ENCODE measurements at regions not wholly inside any gene's neighbourhood (a gene's known extent, or its start where the extent isn't known, plus 50 kb on each side); places are given as distances from the start of the nearest gene placed in this dataset.

DNA sequence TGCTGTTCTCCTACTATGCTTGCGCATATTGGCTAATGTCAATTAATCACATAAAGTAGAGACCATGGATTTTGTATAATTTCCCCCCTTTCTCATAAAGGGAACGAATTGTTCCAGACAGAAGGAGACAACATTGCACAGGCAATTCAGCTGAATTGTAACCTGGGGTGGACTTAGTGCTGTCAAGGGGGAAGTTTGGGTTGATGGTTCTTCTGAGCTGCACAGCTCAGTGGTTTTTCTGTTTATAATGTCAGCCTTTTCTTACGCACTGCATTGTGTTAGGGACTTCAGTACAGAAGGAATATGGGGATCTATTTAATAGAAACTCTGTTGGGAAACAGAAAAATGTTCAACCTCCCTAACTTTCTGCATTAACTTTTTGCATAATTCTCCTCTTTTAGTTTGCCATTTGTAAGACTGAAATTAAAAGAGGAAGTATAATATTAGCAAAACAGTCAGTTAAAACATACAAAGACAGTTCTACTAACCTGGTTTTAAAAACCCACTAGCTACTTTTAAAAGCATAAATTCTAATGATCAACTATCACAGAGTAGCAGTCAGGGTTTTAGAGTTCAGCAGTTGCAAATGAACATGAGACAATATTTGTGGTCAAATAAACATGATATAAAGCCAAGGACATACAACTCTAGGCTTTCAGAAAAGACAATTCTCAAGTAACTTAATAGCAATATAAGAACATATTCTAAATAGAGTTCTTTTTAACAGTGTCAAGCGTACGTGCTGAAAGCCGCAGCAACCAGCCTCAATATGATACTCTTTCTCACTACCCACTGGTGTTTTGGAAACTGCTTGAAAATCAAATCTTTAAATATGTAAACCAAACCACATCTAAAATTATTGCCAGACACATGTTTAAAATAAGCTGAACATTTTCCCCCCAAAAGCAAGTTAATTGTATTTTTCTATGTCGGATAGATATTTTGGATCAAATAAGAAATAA is 393.0 kb downstream of the FSCB start:
- intact Hi-C loops (cut with micrococcal nuclease; ENCODE audit: unreplicated experiment) (no loop called here), in situ Hi-C loops (cut with HindIII; ENCODE audit: extremely low pct_ligation_motif_present, low pct_unique_long_range_greater_than_20kb) (no loop called here)
- Histone ChIP-seq H3K9ac (ENCODE audit: insufficient read depth, low read depth, low read length) (no peak overlapping the region), H3K9me3 (ENCODE audit: low read length) (peaks cover 48% of the 10 kb centered on the region), H3K4me3 (replicated peaks in 1 of 3; ENCODE audit: insufficient read depth in 1 of 3, low read depth in 2 of 3, low read length in 3 of 3) (no peak overlapping the region), H2AFZ (ENCODE audit: low read length) (no peak overlapping the region), H3K27ac (ENCODE audit: extremely low read length, insufficient read depth, low read length) (no peak overlapping the region), H3K27me3 (ENCODE audit: control insufficient read depth in 1 of 2, insufficient read depth in 2 of 2, low read length in 2 of 2) (no peaks in the 10 kb centered on the region; a peak in 1 of 5 replicates), H3K4me2 (ENCODE audit: low read depth, low read length) (no peak overlapping the region), H3K36me3 (replicated peaks in 1 of 2; ENCODE audit: control insufficient read depth in 1 of 2, insufficient read depth in 2 of 2, low read length in 2 of 2) (no peaks in the 10 kb centered on the region), H3K4me1 (ENCODE audit: insufficient read depth, low read length) (no peaks in the 10 kb centered on the region), H4K20me1 (ENCODE audit: insufficient read depth, low read length) (no peaks in the 10 kb centered on the region), H3K79me2 (ENCODE audit: insufficient read depth, low read length) (no peaks in the 10 kb centered on the region)
- BruUV-seq (replicated peaks): no TSS peak
- DNase-seq (ENCODE audit: low spot score) (no peak), ATAC-seq (no peak), FAIRE-seq (no peak)
- WGBS (ENCODE audit: low lambda C conversion rate): 6% methylated on average over 7 of the region's 7 CpGs
- POLR2A ChIA-PET: no interaction called here
- CTCF ChIA-PET (ENCODE audit: low intra/inter-chr PET ratio, low total read pairs): no interaction called here
- TF ChIP-seq ZNF264 (CRISPR knock-in tag; IDR thresholded peaks at IDR 0.05): no peak
- TF ChIP-seq NFATC3 (CRISPR knock-in tag; IDR thresholded peaks at IDR 0.05): no peak
- TF ChIP-seq, protein P1, sequence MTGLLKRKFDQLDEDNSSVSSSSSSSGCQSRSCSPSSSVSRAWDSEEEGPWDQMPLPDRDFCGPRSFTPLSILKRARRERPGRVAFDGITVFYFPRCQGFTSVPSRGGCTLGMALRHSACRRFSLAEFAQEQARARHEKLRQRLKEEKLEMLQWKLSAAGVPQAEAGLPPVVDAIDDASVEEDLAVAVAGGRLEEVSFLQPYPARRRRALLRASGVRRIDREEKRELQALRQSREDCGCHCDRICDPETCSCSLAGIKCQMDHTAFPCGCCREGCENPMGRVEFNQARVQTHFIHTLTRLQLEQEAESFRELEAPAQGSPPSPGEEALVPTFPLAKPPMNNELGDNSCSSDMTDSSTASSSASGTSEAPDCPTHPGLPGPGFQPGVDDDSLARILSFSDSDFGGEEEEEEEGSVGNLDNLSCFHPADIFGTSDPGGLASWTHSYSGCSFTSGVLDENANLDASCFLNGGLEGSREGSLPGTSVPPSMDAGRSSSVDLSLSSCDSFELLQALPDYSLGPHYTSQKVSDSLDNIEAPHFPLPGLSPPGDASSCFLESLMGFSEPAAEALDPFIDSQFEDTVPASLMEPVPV (CRISPR knock-in tag; IDR thresholded peaks at IDR 0.05): no peak
- TF ChIP-seq ZNF839 (CRISPR knock-in tag; IDR thresholded peaks at IDR 0.05; ENCODE audit: borderline replicate concordance): no peak
- no peak for TF ChIP-seq MIER3 (CRISPR knock-in tag; IDR thresholded peaks at IDR 0.05; ENCODE audit: borderline replicate concordance)
- no peak for TF ChIP-seq CC2D1A (CRISPR knock-in tag; IDR thresholded peaks at IDR 0.05)
- TF ChIP-seq NKX3-1 (CRISPR knock-in tag; IDR thresholded peaks at IDR 0.05): no peak
- no peak for TF ChIP-seq ZNF570 (CRISPR knock-in tag; IDR thresholded peaks at IDR 0.05; ENCODE audit: borderline replicate concordance)
- TF ChIP-seq KDM5A (IDR thresholded peaks at IDR 0.05; ENCODE audit: borderline replicate concordance, low read length): no peak
- TF ChIP-seq ZNF326 (CRISPR knock-in tag; IDR thresholded peaks at IDR 0.05; ENCODE audit: borderline replicate concordance): no peak
- TF ChIP-seq, protein P2, sequence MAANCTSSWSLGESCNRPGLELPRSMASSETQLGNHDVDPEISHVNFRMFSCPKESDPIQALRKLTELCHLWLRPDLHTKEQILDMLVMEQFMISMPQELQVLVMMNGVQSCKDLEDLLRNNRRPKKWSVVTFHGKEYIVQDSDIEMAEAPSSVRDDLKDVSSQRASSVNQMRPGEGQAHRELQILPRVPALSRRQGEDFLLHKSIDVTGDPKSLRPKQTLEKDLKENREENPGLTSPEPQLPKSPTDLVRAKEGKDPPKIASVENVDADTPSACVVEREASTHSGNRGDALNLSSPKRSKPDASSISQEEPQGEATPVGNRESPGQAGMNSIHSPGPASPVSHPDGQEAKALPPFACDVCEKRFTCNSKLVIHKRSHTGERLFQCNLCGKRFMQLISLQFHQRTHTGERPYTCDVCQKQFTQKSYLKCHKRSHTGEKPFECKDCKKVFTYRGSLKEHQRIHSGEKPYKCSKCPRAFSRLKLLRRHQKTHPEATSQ (CRISPR knock-in tag; IDR thresholded peaks at IDR 0.05; ENCODE audit: borderline replicate concordance): no peak
- TF ChIP-seq, protein P3, sequence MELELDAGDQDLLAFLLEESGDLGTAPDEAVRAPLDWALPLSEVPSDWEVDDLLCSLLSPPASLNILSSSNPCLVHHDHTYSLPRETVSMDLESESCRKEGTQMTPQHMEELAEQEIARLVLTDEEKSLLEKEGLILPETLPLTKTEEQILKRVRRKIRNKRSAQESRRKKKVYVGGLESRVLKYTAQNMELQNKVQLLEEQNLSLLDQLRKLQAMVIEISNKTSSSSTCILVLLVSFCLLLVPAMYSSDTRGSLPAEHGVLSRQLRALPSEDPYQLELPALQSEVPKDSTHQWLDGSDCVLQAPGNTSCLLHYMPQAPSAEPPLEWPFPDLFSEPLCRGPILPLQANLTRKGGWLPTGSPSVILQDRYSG (CRISPR knock-in tag; IDR thresholded peaks at IDR 0.05): no peak
- TF ChIP-seq KLF11 (CRISPR knock-in tag; IDR thresholded peaks at IDR 0.05): no peak
- no peak for TF ChIP-seq GABPB1 (CRISPR knock-in tag; IDR thresholded peaks at IDR 0.05)
- TF ChIP-seq, protein P4, sequence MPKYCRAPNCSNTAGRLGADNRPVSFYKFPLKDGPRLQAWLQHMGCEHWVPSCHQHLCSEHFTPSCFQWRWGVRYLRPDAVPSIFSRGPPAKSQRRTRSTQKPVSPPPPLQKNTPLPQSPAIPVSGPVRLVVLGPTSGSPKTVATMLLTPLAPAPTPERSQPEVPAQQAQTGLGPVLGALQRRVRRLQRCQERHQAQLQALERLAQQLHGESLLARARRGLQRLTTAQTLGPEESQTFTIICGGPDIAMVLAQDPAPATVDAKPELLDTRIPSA (CRISPR knock-in tag; IDR thresholded peaks at IDR 0.05; ENCODE audit: borderline replicate concordance): no peak
- TF ChIP-seq PLRG1 (conservative IDR thresholded peaks at IDR 0.05): no peak
